Vagina (tissue), 2 donors: ENCODE measurements at regions not wholly inside any gene's neighbourhood (a gene's known extent, or its start where the extent isn't known, plus 50 kb on each side); places are given as distances from the start of the nearest gene placed in this dataset. TPM values are rescaled to one million over a fixed set of nuclear protein-coding genes. Genes with fewer than 3 reads are reported as not detected.

Experiments used
- DNase-seq, 2 donors: peaks; one replicate each; pipeline ENCODE4 v3.0.0-alpha.2; 2017; ENCODE audit errors: extremely low spot score in 2 of 2
- H3K27ac ChIP-seq: fragments of 200-600 bp; sonication (generic); one replicate; pipeline ENCODE4 v1.5.1; 2019
- H3K27me3 ChIP-seq: fragments of 200-600 bp; sonication (generic); one replicate; pipeline ENCODE4 v1.5.1; 2019
- H3K36me3 ChIP-seq, 2 donors: fragments of 200-600 bp; sonication (generic); one replicate each; pipeline ENCODE4 v1.5.1; 2017 to 2019
- H3K4me1 ChIP-seq: fragments of 200-600 bp; sonication (generic); one replicate; pipeline ENCODE4 v1.5.1; 2019
- H3K4me3 ChIP-seq, 2 donors: fragments of 200-600 bp; sonication (generic); 1 replicate in 1 of 2; 2 replicates in 1 of 2; pipeline ENCODE4 v1.5.1; 2016 to 2019
- H3K9me3 ChIP-seq: fragments of 200-600 bp; sonication (generic); one replicate; pipeline ENCODE4 v1.5.1; 2019
- POLR2A ChIP-seq, 2 donors: fragments of 450-650 bp; IDR thresholded peaks; one replicate each; pipeline ENCODE4 v1.6.1; 2017; ENCODE audit warnings: antibody characterized with exemption in 2 of 2, mild to moderate bottlenecking in 2 of 2, moderate library complexity in 2 of 2
- POLR2AphosphoS5 ChIP-seq, 2 donors: sonication (generic); formaldehyde crosslinking; IDR thresholded peaks; one replicate each; pipeline ENCODE4 v1.9.0; 2017; ENCODE audit warnings: antibody characterized with exemption in 2 of 2, mild to moderate bottlenecking in 2 of 2, low read depth in 1 of 2; ENCODE audit not compliant: insufficient read depth in 1 of 2
- intact Hi-C: fragments of 100-400 bp; cut with DNase I; formaldehyde crosslinking; loops from one replicate; pipeline ENCODE4 v1.15.1; 2023
- microRNA counts, 2 donors: library from miRNA; unstranded; fragments of <30 nt; microRNA quantifications; one replicate each; lab custom pipeline; 2016 to 2017
- microRNA-seq: library from miRNA; unstranded; fragments of <30 nt; microRNA quantifications from one replicate; pipeline ENCODE4, GENCODE V29; 2017; ENCODE audit warnings: borderline number of aligned reads, borderline replicate concordance
- small RNA-seq: library from RNA; depleted of rRNA; stranded (forward); fragments of <200 nt; gene quantifications from one replicate; pipeline ENCODE3, GENCODE V24; 2016
- TF ChIP-seq, protein P1 (sequence below), 3 experiments: fragments of 450-650 bp in 2 of 3; fragments of 200-600 bp in 1 of 3; sonication (generic) in 1 of 3; IDR thresholded peaks; one replicate each; pipeline ENCODE4 v1.5.1; 2017 to 2019; ENCODE audit warnings: antibody characterized with exemption in 3 of 3, mild to moderate bottlenecking in 2 of 3, moderate library complexity in 2 of 3

DNA sequence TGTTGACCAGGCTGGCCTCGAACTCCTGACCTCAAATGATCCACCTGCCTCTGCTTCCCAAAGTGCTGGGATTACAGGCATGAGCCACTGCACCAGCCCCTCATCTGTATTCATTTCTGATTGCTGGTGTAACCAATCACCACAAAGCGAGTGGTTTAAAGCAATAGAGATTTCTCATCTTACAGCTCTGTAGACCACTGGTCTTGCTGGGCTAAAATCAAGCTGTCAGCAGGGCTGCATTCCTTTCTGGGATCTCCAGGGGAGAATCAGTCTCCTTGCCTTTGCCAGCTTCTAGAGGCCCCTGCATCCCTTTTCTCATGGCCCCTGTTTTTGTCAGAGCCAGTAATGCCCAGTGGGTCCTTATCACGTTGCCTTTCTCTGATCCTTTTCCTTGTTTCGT is 49.9 kb upstream of the PMEPA1 start:
- Histone ChIP-seq H3K36me3 (no peaks in the 10 kb centered on the region), H3K27me3 (no peaks in the 10 kb centered on the region), H3K9me3 (no peaks in the 10 kb centered on the region), H3K4me1 (no peaks in the 10 kb centered on the region), H3K4me3 (no peak overlapping the region), H3K27ac (no peak overlapping the region)
- DNase-seq, result no peak
- TF ChIP-seq POLR2AphosphoS5 (IDR thresholded peaks at IDR 0.05; ENCODE audit: insufficient read depth in 1 of 2, low read depth in 1 of 2) (no peak), POLR2A (IDR thresholded peaks at IDR 0.05) (no peak)
- TF ChIP-seq, protein P1, sequence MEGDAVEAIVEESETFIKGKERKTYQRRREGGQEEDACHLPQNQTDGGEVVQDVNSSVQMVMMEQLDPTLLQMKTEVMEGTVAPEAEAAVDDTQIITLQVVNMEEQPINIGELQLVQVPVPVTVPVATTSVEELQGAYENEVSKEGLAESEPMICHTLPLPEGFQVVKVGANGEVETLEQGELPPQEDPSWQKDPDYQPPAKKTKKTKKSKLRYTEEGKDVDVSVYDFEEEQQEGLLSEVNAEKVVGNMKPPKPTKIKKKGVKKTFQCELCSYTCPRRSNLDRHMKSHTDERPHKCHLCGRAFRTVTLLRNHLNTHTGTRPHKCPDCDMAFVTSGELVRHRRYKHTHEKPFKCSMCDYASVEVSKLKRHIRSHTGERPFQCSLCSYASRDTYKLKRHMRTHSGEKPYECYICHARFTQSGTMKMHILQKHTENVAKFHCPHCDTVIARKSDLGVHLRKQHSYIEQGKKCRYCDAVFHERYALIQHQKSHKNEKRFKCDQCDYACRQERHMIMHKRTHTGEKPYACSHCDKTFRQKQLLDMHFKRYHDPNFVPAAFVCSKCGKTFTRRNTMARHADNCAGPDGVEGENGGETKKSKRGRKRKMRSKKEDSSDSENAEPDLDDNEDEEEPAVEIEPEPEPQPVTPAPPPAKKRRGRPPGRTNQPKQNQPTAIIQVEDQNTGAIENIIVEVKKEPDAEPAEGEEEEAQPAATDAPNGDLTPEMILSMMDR (IDR thresholded peaks at IDR 0.05), result no peak
- intact Hi-C loops, result loop anchor here (5.0 kb wide), 1 partner anchor 48 kb away; no protein-coding TSS in a partner anchor

MicroRNAs in the stretch of these regions (microRNA counts, 767-probe panel; counts per million panel counts)
- 238 to 261 counts per million in 2 donors for microRNA hsa-miR-4532 (lab: Ali Mortazavi, UCI)

Small RNA genes in the stretch of these regions (microRNA-seq; reads per million reads assigned to microRNA genes)
- gene MIR4532, result 1.4 reads per million

Small RNA genes in the stretch of these regions (small RNA-seq; reads per million reads assigned to genes)
- gene MIR4532, result not detected
